ENCODE measurements at regions not wholly inside any gene's neighbourhood (a gene's known extent, or its start where the extent isn't known, plus 50 kb on each side); places are given as distances from the start of the nearest gene placed in this dataset.

DNA sequence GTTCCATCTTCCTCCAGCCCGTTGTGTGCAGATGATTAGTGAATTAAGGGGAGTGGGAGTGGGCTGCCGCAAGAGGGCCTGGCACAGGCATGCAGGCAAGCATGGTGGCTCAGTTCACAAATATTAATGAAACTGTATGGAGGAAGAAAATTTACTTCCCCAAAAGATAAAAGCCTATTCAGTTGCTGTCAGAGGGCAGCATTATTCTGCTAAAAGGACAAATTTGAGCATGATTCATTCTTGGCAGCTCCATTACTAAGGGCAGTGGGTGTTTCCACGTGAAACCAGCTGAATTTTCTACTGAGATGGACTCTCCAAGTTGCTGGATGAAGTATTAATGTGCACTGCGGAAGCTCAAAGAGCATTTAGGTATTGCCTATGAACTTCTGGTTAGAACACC, 90.9 kb upstream of the WDR11 start:
- Histone ChIP-seq H3K9me3 (no peaks in the 10 kb centered on the region), H3K27ac (no peak overlapping the region), H3K4me3 (no peak overlapping the region), H3K36me3 (no peaks in the 10 kb centered on the region), H3K27me3 (replicated peaks in 1 of 7) (peaks cover 0 to 6% (median 0%) of the 10 kb centered on the region in 7 donors), H3K4me1 (peaks cover 0 to 3% (median 0%) of the 10 kb centered on the region in 6 donors)
- DNase-seq = no peak
- WGBS, 5 donors = 47 to 84% (median 60%) methylated on average over 3 to 4 of the region's 4 CpGs
- TF ChIP-seq, protein P1, sequence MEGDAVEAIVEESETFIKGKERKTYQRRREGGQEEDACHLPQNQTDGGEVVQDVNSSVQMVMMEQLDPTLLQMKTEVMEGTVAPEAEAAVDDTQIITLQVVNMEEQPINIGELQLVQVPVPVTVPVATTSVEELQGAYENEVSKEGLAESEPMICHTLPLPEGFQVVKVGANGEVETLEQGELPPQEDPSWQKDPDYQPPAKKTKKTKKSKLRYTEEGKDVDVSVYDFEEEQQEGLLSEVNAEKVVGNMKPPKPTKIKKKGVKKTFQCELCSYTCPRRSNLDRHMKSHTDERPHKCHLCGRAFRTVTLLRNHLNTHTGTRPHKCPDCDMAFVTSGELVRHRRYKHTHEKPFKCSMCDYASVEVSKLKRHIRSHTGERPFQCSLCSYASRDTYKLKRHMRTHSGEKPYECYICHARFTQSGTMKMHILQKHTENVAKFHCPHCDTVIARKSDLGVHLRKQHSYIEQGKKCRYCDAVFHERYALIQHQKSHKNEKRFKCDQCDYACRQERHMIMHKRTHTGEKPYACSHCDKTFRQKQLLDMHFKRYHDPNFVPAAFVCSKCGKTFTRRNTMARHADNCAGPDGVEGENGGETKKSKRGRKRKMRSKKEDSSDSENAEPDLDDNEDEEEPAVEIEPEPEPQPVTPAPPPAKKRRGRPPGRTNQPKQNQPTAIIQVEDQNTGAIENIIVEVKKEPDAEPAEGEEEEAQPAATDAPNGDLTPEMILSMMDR (IDR thresholded peaks at IDR 0.05 in 8 of 11, conservative IDR thresholded peaks at IDR 0.05 in 3 of 11) = no peak
- no peak for TF ChIP-seq POLR2AphosphoS5 (IDR thresholded peaks at IDR 0.05)
- no peak for TF ChIP-seq POLR2A (IDR thresholded peaks at IDR 0.05)
- intact Hi-C loops (cut with DNase I; ENCODE audit: low total_unique reads) = no loop called here

DNA sequence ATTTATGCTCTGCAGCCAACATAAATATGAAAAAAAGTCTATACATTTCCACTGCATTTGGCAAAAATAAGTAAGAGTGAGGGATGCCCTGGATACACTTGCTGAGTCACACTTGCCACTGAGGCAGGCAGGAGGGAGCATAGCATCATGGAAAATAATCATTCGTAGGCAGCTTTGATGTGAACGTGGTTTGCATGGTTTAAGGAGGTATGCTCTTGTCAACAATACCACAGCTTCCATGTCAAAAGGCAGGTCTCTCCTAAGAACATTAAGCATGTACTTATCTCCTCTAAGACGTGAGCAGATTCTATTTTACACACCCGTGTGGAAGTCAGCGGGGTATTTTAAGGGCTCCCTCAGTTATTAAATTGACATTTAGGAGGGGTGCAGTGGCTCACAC, 89.2 kb upstream of the WDR11 start:
- TF ChIP-seq POLR2AphosphoS5 (IDR thresholded peaks at IDR 0.05) = no peak
- TF ChIP-seq, protein P1 (IDR thresholded peaks at IDR 0.05 in 8 of 11, conservative IDR thresholded peaks at IDR 0.05 in 3 of 11) = no peak
- intact Hi-C loops (cut with DNase I; ENCODE audit: low total_unique reads) = no loop called here
- DNase-seq = no peak
- Histone ChIP-seq H3K4me1 (peaks cover 0 to 3% (median 0%) of the 10 kb centered on the region in 6 donors), H3K9me3 (no peaks in the 10 kb centered on the region), H3K36me3 (no peaks in the 10 kb centered on the region), H3K27ac (no peak overlapping the region), H3K27me3 (replicated peaks in 1 of 7) (peaks cover 0 to under 1% (median 0%) of the 10 kb centered on the region in 7 donors), H3K4me3 (no peak overlapping the region)
- 76 to 81% (median 79%) methylated on average over 5 of the region's 5 CpGs for WGBS, 5 donors

DNA sequence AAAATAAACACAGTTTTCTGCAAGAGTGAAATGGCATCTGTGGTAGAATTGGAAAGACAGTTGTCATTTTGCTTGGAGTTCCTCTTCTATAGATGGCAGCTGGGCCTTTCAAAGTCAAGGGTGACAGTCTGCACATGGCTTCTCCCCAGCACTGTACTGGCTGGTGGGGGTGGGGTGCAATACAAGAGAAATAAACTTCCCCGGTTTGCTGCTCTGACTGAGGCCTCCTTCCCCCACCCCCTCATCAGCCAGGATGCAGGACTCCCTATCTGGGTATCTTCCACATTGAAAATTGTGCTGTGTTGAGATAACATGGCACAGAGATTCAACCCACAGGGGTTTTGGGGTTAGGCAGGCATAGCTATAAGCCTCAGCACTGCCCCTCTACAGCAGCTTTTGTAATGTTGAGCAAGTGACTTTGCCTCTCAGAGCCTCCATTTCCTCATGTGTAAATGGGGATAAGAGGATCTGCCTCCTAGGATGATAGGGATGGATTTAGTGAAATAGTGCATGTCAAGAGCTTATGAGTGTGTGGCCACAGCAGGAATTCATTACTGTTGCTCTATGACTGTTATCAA, 85.8 kb upstream of the WDR11 start:
- H3K36me3 ChIP-seq = no peaks in the 10 kb centered on the region
- H3K27me3 ChIP-seq (replicated peaks in 1 of 7) = no peaks in the 10 kb centered on the region
- no peaks in the 10 kb centered on the region for H3K9me3 ChIP-seq
- WGBS, 5 donors = 53 to 72% (median 64%) methylated on average over 1 of the region's 1 CpG
- intact Hi-C loops (cut with DNase I; ENCODE audit: low total_unique reads) = no loop called here
- H3K4me3 ChIP-seq = no peak overlapping the region
- DNase-seq = no peak
- peaks cover 0 to 3% (median 0%) of the 10 kb centered on the region in 6 donors for H3K4me1 ChIP-seq
- H3K27ac ChIP-seq = no peak overlapping the region
- TF ChIP-seq POLR2A (IDR thresholded peaks at IDR 0.05) = no peak
- TF ChIP-seq POLR2AphosphoS5 (IDR thresholded peaks at IDR 0.05) = no peak
- TF ChIP-seq, protein P1 (IDR thresholded peaks at IDR 0.05 in 8 of 11, conservative IDR thresholded peaks at IDR 0.05 in 3 of 11) = no peak

DNA sequence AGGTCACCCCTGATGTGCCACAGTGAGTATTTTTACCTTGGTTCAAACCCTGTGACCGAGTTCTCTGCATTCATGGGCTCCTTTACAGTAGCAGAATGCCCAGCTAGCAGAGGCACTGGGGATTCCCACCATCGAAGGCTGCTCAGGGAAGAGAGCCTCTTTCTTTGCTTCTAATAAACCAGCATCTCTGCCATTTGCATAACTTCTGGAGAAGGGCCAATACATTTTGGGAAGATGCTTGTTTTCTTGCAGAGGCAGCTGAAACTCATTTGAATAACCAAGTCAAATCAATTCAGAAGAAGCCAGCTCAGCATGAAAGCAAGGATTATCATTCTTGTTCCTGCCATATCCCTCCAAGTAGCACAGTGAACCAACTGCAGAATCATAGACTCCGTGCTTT, 82.9 kb upstream of the WDR11 start:
- DNase-seq = no peak
- Histone ChIP-seq H3K9me3 (no peaks in the 10 kb centered on the region), H3K27me3 (replicated peaks in 1 of 7) (peaks cover 0 to 7% (median 0%) of the 10 kb centered on the region in 7 donors), H3K27ac (no peak overlapping the region), H3K36me3 (no peaks in the 10 kb centered on the region), H3K4me1 (no peaks in the 10 kb centered on the region), H3K4me3 (no peak overlapping the region)
- intact Hi-C loops (cut with DNase I; ENCODE audit: low total_unique reads) = no loop called here
- TF ChIP-seq POLR2AphosphoS5 (IDR thresholded peaks at IDR 0.05) = no peak
- TF ChIP-seq, protein P1 (IDR thresholded peaks at IDR 0.05 in 8 of 11, conservative IDR thresholded peaks at IDR 0.05 in 3 of 11) = no peak
- no peak for TF ChIP-seq POLR2A (IDR thresholded peaks at IDR 0.05)
- WGBS, 5 donors = 74 to 84% (median 79%) methylated on average over 3 of the region's 3 CpGs

Measured in spleen (tissue), 11 donors.